Femur (tissue), 1 donor: ENCODE measurements at regions not wholly inside any gene's neighbourhood (a gene's known extent, or its start where the extent isn't known, plus 50 kb on each side); places are given as distances from the start of the nearest gene placed in this dataset.
"Not testable (repeated sequence)": the region's sequence is repeated elsewhere in the genome, so short reads cannot be mapped to it uniquely, and the experiment has no call there.

Experiments used
- DNase-seq: peaks from one replicate; pipeline ENCODE4 v3.0.0-alpha.2; 2017

GRCh38 chr4:17057035-17057434, 158.6 kb upstream of the LDB2 start:
- no peak for DNase-seq

- no peak for DNase-seq
These were observed 157.3 kb upstream of the LDB2 start for GRCh38 chr4:17055788-17056187.

DNA sequence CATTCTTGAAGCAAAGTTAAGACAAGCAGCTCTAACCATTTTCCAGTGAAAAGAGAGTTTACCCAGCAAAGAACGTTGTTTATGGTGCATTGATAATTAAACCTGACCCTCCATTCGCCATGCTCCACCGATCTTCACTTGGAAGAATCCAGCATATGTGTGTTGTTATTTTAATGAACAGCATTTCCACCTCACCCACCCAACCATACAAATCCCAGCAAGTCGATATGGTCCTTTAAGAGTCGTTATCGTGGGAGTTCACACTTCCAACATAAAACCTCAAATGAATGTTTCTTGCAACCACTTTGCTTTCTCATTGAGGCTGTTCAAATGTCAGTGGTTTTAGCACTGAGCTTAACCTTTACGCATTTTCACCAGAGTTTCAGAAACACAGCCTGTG, 147.4 kb upstream of the LDB2 start:
- no peak for DNase-seq

DNA sequence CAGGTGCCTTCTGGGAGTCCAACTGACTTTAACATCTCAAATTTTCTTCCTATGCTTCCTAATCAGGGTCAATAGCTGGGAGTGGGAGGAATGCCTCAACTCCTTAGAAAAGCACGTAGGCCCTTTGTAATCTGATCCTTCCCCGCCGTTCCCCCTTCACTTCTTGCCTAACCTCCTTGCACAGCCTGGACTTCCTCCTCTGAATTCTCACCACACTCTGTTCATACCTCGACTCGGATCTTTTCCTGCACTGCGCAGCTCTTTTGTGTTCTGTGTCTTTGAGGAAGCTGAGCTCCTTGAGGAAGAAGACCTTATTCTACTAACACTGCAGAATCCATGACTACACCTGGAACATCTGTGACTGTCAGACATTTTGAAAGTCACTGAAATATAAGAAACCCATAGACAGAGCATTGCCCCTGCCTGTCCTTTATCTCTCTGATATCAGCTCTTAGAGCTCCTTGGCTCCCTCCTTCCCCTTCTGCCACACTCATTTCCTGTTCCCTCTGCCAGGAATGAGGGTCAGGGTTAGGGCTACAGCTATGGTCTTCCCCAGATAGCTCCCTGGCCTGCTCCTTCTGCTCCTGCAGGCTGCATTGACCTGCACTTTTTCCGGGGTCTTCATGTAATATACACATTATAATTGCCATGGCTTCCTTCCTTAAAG, 140.2 kb upstream of the LDB2 start:
- DNase-seq, result no peak

GRCh38 chr4:17033768-17034181, 135.3 kb upstream of the LDB2 start:
- DNase-seq, result no peak

GRCh38 chr4:17033025-17033767, 134.8 kb upstream of the LDB2 start:
- DNase-seq, result no peak

DNA sequence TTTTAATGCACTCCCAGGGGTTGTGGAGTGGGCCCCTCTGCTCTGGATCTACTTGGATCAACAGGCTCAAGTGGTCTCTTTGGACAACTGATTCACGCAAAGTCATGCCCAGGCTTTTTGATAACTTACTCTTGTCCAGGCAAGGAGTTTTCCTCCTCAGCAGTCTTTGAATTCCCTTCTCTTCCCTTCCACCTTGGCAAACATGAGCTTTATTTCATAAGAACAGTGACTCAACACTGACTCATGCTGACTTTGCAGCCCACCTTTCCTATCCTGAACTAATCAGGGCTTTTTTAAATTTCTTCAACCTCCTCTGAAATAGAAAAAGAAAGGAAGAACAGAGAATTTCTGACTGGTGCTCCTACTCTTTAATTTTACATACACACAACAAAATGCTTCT, 132.1 kb upstream of the LDB2 start:
- DNase-seq, result no peak

GRCh38 chr4:17029964-17030363, 131.5 kb upstream of the LDB2 start:
- no peak for DNase-seq

- DNase-seq, result no peak
These were observed 131.0 kb upstream of the LDB2 start for GRCh38 chr4:17029432-17029831.

DNA sequence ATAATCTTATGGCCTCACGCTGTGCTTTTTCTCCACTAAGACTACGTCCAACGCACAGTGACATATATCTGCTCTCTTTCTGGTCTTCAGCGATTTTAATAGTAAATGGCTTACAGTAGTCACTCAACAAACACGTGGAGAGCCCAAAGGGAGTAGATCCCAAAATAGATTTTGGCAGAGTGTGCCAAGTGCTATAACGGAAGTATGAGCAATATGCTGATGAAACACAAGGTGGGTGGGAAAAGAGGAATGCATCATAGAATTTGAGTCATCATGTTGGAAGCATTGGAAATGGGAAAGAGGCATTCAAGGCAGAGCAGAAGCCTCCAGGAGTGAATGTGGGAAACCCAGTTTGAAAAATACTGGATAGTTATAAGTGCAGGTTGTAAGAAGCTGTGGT, 129.1 kb upstream of the LDB2 start:
- DNase-seq, result no peak

DNA sequence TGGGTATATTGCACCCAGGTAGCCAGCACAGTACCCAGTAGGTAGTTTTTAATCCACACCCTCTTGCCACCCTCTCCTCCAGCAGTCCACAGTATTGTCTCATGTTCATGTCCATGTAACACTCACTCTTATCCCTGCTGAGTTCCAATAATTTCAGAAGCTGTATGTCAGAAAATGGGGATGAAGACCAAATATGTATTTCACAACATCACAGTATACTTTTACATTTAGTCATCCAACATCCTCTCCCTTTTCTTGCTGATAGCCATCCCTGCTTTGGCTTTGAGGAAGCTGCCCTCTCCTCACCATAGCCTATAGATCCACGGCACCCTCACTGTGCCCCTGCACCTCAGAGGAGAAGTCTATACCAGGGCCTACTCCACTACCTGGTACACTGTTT, 126.0 kb upstream of the LDB2 start:
- DNase-seq, result no peak

DNA sequence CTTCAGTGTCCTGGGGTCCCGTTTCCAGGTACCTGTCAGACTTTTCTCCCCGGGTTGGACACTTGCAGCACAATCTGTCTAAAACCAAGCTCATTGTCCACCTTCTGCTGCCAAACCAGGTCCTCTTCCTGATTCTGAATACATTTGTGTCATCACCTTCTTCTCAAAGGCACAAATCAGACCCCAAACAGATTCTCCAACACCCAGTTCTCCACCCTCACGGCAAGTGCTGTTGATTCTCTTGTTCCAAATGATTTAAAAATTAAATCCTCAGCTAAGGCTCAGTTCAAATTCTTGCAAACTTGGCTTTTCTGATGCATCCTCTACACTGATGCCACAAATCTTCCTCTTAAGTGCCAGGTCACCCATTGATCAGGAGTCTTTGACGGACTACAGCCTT, 122.5 kb upstream of the LDB2 start:
- DNase-seq, result no peak

DNA sequence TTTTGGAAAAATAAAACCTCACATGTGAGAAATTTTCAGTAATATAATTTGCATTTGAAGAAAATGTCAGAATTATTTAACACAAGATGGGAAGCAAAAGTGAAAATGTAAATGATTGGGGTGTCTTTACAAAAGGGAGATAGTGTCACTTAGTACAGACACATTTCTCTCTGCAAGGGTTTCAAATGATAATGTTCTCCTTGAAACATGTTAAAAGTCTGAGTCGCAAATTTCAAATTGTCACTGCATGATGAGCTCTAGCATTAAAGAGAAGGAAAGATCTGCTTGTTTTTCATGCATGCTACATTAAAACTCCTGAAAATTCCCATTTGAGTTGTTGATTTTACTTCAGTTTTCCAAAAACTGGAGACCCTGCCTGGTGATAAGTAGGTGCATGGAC, 122.0 kb upstream of the LDB2 start:
- no peak for DNase-seq

GRCh38 chr4:17018621-17019020, 120.2 kb upstream of the LDB2 start:
- DNase-seq, result not testable (repeated sequence)

DNA sequence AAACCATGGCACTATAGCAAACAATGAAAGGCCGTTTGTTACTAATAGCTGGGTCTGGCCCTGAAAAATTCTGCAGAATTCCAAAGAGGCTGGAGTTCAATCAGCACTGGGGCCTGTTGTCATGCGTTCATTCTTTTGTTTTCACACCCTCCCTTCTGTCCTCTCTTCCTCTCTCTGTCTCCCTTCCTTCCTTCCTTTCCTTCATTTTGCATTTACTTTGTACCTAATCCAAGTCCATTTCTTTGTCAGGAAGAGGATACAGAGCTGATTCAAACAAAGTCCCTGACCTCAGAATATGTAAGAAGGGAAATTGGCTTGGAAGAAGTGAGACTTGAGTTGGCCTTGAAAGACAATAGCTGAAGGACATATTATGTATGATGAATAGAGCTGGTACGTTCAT, 119.6 kb upstream of the LDB2 start:
- DNase-seq, result no peak

DNA sequence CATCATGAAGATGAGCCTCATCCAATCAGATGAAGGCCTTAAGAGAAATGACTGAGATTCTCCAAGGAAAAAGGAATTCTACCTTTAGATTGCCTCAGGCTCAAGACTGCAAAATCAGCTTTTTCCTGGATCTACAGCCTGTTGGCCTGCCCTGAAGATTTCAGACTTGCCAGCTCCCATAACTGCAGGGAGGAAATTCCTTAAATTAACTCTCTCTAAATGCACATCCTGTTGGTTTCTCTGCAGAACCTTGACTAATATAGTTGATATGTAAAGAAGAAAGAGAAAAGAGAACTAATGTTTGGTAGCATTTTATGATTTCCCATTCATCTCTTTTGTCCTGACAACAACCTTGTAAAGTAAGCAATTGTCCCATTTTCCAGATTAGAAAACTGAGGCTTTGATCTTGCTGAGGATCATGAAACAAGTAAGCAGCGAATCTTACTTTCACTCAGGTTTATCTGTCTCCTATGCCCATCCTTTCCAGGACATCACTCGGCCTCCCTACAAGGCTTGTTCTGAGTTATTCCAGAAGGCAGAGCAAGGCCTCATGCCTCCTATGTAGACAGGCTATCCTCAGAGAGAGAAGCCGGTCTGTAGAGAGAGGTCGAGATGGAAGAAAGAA, 115.0 kb upstream of the LDB2 start:
- peak; percentile 27 for DNase-seq

- no peak for DNase-seq
These were observed 114.0 kb upstream of the LDB2 start for GRCh38 chr4:17012451-17012850.

GRCh38 chr4:17010426-17011087, 112.1 kb upstream of the LDB2 start:
- DNase-seq, result no peak

GRCh38 chr4:17009871-17010367, 111.5 kb upstream of the LDB2 start:
- DNase-seq, result no peak

DNA sequence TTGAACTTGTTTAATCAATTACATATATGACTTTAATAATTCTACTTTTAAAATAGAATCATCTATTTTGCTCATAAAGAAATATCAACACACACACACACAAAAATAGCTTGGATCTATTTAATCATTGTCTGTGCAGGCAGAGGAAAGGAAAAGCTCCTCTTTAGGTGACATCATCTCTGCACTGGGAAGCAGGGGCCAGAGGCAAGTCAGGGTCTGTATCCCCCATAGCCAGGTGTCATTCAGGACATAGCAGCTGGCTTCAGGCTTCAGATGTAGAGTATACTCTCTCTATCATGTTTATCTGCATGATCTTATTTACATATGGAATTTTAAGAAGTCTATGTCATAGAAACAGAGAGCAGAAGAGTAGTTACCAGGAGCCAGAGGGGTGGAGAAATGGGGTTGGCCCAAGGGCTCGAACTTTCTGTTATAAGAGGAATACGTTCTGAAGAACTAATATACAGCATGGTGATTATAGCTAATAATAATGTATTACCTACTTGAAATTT, 110.4 kb upstream of the LDB2 start:
- DNase-seq, result no peak

- not testable (repeated sequence) for DNase-seq
These were observed 105.4 kb upstream of the LDB2 start for GRCh38 chr4:17003606-17004392.

GRCh38 chr4:16995451-16995850, 97.0 kb upstream of the LDB2 start:
- no peak for DNase-seq
